Liver (tissue), 8 donors: ENCODE measurements at regions not wholly inside any gene's neighbourhood (a gene's known extent, or its start where the extent isn't known, plus 50 kb on each side); places are given as distances from the start of the nearest gene placed in this dataset.

ENCODE experiments used
- DNase-seq: peaks from one replicate; pipeline ENCODE4 v3.0.0-alpha.2; 2017; ENCODE audit warnings: low spot score
- H3K27ac ChIP-seq, 2 donors: one replicate each; pipeline ENCODE4 v1.7.0; 2013; ENCODE audit warnings: inconsistent platforms in 2 of 2, low read length in 2 of 2, control low read depth in 1 of 2, low read depth in 1 of 2, mild to moderate bottlenecking in 1 of 2
- H3K27me3 ChIP-seq, 4 donors: one replicate each; pipeline versions ENCODE4 v1.6.1 to v1.7.0; 2013; ENCODE audit warnings: low read length in 3 of 4, inconsistent platforms in 1 of 4, mild to moderate bottlenecking in 1 of 4, moderate library complexity in 1 of 4; ENCODE audit not compliant: control insufficient read depth in 4 of 4, insufficient read depth in 4 of 4
- H3K36me3 ChIP-seq, 4 donors: one replicate each; pipeline versions ENCODE4 v1.6.1 to v1.7.0; 2013; ENCODE audit warnings: low read length in 3 of 4, mild to moderate bottlenecking in 3 of 4, low read depth in 1 of 4, moderate library complexity in 1 of 4; ENCODE audit not compliant: control insufficient read depth in 4 of 4, insufficient read depth in 3 of 4
- H3K4me1 ChIP-seq, 4 donors: one replicate each; pipeline versions ENCODE4 v1.6.1 to v1.7.0; 2013; ENCODE audit warnings: low read length in 3 of 4, mild to moderate bottlenecking in 3 of 4, moderate library complexity in 1 of 4; ENCODE audit not compliant: control insufficient read depth in 4 of 4, insufficient read depth in 4 of 4
- H3K4me3 ChIP-seq, 3 donors: one replicate each; pipeline versions ENCODE4 v1.6.1 to v1.7.0; 2013; ENCODE audit warnings: low read length in 3 of 3, control low read depth in 1 of 3, low read depth in 1 of 3, mild to moderate bottlenecking in 1 of 3
- H3K9ac ChIP-seq, 2 donors: one replicate each; pipeline ENCODE4 v1.7.0; 2013; ENCODE audit warnings: low read length in 2 of 2, mild to moderate bottlenecking in 2 of 2, moderate library complexity in 2 of 2, control low read depth in 1 of 2, low read depth in 1 of 2
- H3K9me3 ChIP-seq, 4 donors: one replicate each; pipeline versions ENCODE4 v1.6.1 to v1.7.0; 2013; ENCODE audit warnings: low read length in 3 of 4; ENCODE audit not compliant: control insufficient read depth in 4 of 4
- ATF3 ChIP-seq: IDR thresholded peaks from 2 replicates; pipeline ENCODE4 v1.6.1; 2016; ENCODE audit warnings: antibody characterized with exemption
- CTCF ChIP-seq: fragments of 150-350 bp; IDR thresholded peaks from 2 replicates; pipeline ENCODE4 v1.5.1; 2017; ENCODE audit warnings: improper control_type of control experiment, low read depth, low read length; ENCODE audit not compliant: missing input control
- EGR1 ChIP-seq, 2 donors: IDR thresholded peaks; 2 replicates each; pipeline ENCODE4 v1.6.1; 2016 to 2018; ENCODE audit warnings: antibody characterized with exemption in 2 of 2, low read depth in 2 of 2
- FOXA1 ChIP-seq: IDR thresholded peaks from 2 replicates; pipeline ENCODE4 v1.6.1; 2016; ENCODE audit warnings: antibody characterized with exemption
- FOXA2 ChIP-seq: IDR thresholded peaks from 2 replicates; pipeline ENCODE4 v1.6.1; 2016; ENCODE audit warnings: antibody characterized with exemption
- HNF4A ChIP-seq, 2 donors: conservative IDR thresholded peaks; 2 replicates each; pipeline ENCODE4 v1.6.1; 2016; ENCODE audit warnings: antibody characterized with exemption in 2 of 2, mild to moderate bottlenecking in 2 of 2
- HNF4G ChIP-seq: IDR thresholded peaks from 2 replicates; pipeline ENCODE4 v1.6.1; 2016; ENCODE audit warnings: antibody characterized with exemption
- JUND ChIP-seq, 2 donors: IDR thresholded peaks; 2 replicates each; pipeline ENCODE4 v1.6.1; 2016; ENCODE audit warnings: antibody characterized with exemption in 2 of 2
- NR2F2 ChIP-seq: IDR thresholded peaks from 2 replicates; pipeline ENCODE4 v1.6.1; 2016; ENCODE audit warnings: antibody characterized with exemption
- RAD21 ChIP-seq, 2 donors: IDR thresholded peaks; 2 replicates each; pipeline ENCODE4 v1.6.1; 2016; ENCODE audit warnings: antibody characterized with exemption in 2 of 2, mild to moderate bottlenecking in 2 of 2
- RXRA ChIP-seq, 2 donors: IDR thresholded peaks; 2 replicates each; pipeline ENCODE4 v1.6.1; 2017 to 2018; ENCODE audit warnings: antibody characterized with exemption in 2 of 2, mild to moderate bottlenecking in 1 of 2
- TAF1 ChIP-seq: conservative IDR thresholded peaks from 2 replicates; pipeline ENCODE4 v1.6.1; 2016; ENCODE audit warnings: antibody characterized with exemption, mild to moderate bottlenecking
- YY1 ChIP-seq: IDR thresholded peaks from 2 replicates; pipeline ENCODE4 v1.6.1; 2016; ENCODE audit warnings: antibody characterized with exemption, mild to moderate bottlenecking
- ZBTB33 ChIP-seq: IDR thresholded peaks from 2 replicates; pipeline ENCODE4 v1.6.1; 2016; ENCODE audit warnings: antibody characterized with exemption
- WGBS: extraction: QIAGEN DNeasy Blood & Tissue Kit; methylation state at CpG from one replicate; pipeline ENCODE4 v1.1.7; 2013; 5-methylcytosine and 5-hydroxymethylcytosine counted together
- TF ChIP-seq, protein P1 (sequence below): IDR thresholded peaks from 2 replicates; pipeline ENCODE4 v1.6.1; 2016; ENCODE audit warnings: antibody characterized with exemption
- TF ChIP-seq, protein P2 (sequence below): IDR thresholded peaks from 2 replicates; pipeline ENCODE4 v1.6.1; 2016; ENCODE audit warnings: antibody characterized with exemption, mild to moderate bottlenecking
- donor health status: healthy.
- donor health status: healthy.
- donor health status: healthy.
- donor health status: healthy.
- donor health status: healthy.

DNA sequence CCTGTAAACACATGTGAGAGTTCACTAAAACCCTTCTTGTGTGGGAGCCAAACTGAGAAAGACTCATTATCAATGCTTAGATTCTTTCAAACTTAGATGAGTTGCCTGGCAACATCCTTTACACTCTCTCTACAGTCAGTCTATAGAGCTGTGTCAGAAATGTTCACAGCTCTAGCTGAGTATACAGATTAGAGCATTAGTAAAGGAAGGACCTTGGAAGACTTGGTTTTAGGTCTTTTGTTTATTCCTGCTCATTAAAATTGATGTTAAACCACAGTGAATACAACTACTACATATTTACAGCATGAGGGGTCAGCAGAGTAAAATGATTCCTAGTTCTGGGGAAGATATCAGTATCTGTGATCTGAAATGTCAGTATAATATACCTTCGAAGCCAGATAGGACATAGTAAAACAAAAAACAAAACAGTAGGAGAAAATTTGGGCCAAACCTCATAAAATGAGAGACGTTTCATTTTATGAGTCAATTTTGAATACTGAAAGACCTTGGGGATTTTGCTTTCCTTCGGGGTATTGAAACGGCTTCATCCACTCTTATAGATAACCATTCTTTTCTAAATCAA is 186.0 kb downstream of the TANC2 start:
- DNase-seq = no peak
- WGBS = 83% methylated on average over 4 of the region's 4 CpGs
- Histone ChIP-seq H3K4me3 (no peak overlapping the region), H3K36me3 (no peaks in the 10 kb centered on the region), H3K27me3 (no peaks in the 10 kb centered on the region), H3K9ac (no peak overlapping the region), H3K27ac (no peak overlapping the region), H3K4me1 (no peaks in the 10 kb centered on the region), H3K9me3 (no peaks in the 10 kb centered on the region)
- TF ChIP-seq NR2F2 (no peak), ATF3 (no peak)
- TF ChIP-seq, protein P1, sequence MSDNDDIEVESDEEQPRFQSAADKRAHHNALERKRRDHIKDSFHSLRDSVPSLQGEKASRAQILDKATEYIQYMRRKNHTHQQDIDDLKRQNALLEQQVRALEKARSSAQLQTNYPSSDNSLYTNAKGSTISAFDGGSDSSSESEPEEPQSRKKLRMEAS = no peak

- Histone ChIP-seq H3K27ac (no peak overlapping the region), H3K36me3 (no peaks in the 10 kb centered on the region), H3K4me3 (no peak overlapping the region), H3K9me3 (no peaks in the 10 kb centered on the region), H3K4me1 (no peaks in the 10 kb centered on the region), H3K27me3 (no peaks in the 10 kb centered on the region), H3K9ac (no peak overlapping the region)
- TF ChIP-seq HNF4G (no peak), CTCF (no peak), YY1 (no peak), TAF1 (no peak), FOXA1 (no peak), RAD21 (IDR thresholded peaks at IDR 0.05) (no peak), NR2F2 (no peak), ZBTB33 (no peak), EGR1 (IDR thresholded peaks at IDR 0.05; ENCODE audit: low read depth in 2 of 2) (no peak), JUND (IDR thresholded peaks at IDR 0.05) (no peak), FOXA2 (no peak), HNF4A (conservative IDR thresholded peaks at IDR 0.05) (no peak), RXRA (IDR thresholded peaks at IDR 0.05) (no peak)
- TF ChIP-seq, protein P2, sequence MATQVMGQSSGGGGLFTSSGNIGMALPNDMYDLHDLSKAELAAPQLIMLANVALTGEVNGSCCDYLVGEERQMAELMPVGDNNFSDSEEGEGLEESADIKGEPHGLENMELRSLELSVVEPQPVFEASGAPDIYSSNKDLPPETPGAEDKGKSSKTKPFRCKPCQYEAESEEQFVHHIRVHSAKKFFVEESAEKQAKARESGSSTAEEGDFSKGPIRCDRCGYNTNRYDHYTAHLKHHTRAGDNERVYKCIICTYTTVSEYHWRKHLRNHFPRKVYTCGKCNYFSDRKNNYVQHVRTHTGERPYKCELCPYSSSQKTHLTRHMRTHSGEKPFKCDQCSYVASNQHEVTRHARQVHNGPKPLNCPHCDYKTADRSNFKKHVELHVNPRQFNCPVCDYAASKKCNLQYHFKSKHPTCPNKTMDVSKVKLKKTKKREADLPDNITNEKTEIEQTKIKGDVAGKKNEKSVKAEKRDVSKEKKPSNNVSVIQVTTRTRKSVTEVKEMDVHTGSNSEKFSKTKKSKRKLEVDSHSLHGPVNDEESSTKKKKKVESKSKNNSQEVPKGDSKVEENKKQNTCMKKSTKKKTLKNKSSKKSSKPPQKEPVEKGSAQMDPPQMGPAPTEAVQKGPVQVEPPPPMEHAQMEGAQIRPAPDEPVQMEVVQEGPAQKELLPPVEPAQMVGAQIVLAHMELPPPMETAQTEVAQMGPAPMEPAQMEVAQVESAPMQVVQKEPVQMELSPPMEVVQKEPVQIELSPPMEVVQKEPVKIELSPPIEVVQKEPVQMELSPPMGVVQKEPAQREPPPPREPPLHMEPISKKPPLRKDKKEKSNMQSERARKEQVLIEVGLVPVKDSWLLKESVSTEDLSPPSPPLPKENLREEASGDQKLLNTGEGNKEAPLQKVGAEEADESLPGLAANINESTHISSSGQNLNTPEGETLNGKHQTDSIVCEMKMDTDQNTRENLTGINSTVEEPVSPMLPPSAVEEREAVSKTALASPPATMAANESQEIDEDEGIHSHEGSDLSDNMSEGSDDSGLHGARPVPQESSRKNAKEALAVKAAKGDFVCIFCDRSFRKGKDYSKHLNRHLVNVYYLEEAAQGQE = no peak
- 76% methylated on average over 1 of the region's 1 CpG for WGBS
- DNase-seq = no peak
Measured at GRCh38 chr17:63153488-63153887, 187.5 kb downstream of the TANC2 start.
